ENCODE measurements at regions not wholly inside any gene's neighbourhood (a gene's known extent, or its start where the extent isn't known, plus 50 kb on each side); places are given as distances from the start of the nearest gene placed in this dataset.

DNA sequence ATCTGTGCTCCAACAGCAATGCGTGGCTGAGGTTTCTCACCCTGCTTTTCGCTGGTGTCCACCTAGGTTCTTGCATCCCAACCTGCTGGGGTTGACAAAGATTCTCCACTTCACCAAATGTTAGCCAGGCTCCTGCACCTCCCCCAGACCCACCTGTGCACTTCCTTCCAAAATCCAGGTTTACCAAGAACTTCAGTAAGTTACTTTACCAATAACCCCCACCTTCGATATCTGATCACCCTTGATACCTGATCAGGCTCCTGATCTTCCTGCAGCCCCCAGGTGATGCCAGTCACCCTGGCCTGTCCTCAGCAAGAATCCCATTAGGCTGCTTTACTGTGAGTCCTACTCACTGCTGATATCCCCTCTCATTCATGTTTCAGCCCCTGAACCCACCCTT is 1203.4 kb downstream of the TBC1D22A start:
- TF ChIP-seq, protein P1, sequence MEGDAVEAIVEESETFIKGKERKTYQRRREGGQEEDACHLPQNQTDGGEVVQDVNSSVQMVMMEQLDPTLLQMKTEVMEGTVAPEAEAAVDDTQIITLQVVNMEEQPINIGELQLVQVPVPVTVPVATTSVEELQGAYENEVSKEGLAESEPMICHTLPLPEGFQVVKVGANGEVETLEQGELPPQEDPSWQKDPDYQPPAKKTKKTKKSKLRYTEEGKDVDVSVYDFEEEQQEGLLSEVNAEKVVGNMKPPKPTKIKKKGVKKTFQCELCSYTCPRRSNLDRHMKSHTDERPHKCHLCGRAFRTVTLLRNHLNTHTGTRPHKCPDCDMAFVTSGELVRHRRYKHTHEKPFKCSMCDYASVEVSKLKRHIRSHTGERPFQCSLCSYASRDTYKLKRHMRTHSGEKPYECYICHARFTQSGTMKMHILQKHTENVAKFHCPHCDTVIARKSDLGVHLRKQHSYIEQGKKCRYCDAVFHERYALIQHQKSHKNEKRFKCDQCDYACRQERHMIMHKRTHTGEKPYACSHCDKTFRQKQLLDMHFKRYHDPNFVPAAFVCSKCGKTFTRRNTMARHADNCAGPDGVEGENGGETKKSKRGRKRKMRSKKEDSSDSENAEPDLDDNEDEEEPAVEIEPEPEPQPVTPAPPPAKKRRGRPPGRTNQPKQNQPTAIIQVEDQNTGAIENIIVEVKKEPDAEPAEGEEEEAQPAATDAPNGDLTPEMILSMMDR (conservative IDR thresholded peaks at IDR 0.05; ENCODE audit: low read depth, low read length): no peak
- TF ChIP-seq EZH2phosphoT487 (IDR thresholded peaks at IDR 0.05; ENCODE audit: borderline replicate concordance, low read length) (no peak), EZH2 (IDR thresholded peaks at IDR 0.05; ENCODE audit: low read length, unreplicated experiment) (no peak)

All from PC-3 (cell line).